ENCODE measurements at regions not wholly inside any gene's neighbourhood (a gene's known extent, or its start where the extent isn't known, plus 50 kb on each side); places are given as distances from the start of the nearest gene placed in this dataset.

DNA sequence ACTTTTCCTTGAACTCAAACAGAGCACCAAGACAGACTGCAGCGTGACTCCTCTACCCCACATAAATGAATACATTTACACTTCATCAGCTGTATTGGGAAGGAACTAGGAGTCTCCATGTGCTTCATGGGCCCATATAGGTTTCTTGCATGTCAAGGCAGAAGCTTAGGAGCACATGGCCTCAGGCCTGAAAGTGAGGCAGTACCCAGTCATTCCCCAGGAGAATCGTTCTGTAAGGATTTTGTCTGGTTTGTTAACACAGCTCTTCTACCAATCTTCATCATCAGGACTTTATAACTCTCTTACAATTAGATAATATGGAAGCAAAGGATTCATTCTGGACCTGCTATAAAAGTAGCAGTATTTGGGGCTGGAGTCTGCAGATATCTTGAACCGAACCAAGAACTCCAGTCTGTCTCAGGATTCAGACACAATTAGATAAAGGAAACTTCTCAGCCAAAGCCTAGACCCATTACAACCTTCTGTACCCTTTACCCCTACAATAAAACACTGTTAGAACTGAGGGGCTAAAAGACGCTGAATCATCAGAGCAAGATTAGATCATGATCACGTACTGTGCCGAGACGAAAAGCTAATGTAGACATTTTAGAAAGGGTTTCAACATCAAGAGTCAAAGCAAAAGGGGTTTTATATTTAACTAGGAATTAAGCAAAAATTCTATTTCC is 385.5 kb upstream of the SLC30A5 start:
- TF ChIP-seq, protein P1, sequence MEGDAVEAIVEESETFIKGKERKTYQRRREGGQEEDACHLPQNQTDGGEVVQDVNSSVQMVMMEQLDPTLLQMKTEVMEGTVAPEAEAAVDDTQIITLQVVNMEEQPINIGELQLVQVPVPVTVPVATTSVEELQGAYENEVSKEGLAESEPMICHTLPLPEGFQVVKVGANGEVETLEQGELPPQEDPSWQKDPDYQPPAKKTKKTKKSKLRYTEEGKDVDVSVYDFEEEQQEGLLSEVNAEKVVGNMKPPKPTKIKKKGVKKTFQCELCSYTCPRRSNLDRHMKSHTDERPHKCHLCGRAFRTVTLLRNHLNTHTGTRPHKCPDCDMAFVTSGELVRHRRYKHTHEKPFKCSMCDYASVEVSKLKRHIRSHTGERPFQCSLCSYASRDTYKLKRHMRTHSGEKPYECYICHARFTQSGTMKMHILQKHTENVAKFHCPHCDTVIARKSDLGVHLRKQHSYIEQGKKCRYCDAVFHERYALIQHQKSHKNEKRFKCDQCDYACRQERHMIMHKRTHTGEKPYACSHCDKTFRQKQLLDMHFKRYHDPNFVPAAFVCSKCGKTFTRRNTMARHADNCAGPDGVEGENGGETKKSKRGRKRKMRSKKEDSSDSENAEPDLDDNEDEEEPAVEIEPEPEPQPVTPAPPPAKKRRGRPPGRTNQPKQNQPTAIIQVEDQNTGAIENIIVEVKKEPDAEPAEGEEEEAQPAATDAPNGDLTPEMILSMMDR (conservative IDR thresholded peaks at IDR 0.05 in 1 of 2, IDR thresholded peaks at IDR 0.05 in 1 of 2; ENCODE audit: extremely low read depth in 1 of 2, insufficient read depth in 1 of 2, low read depth in 1 of 2, low read length in 2 of 2): no peak
- no peak for TF ChIP-seq EZH2 (IDR thresholded peaks at IDR 0.05; ENCODE audit: borderline replicate concordance, low read length)
